ENCODE measurements at regions not wholly inside any gene's neighbourhood (a gene's known extent, or its start where the extent isn't known, plus 50 kb on each side); places are given as distances from the start of the nearest gene placed in this dataset.

- no peak for TF ChIP-seq POLR2A (IDR thresholded peaks at IDR 0.05; ENCODE audit: low read depth, low read length)
- TF ChIP-seq SPI1 (IDR thresholded peaks at IDR 0.05; ENCODE audit: low read depth, low read length): no peak
- no peak for TF ChIP-seq TAF1 (IDR thresholded peaks at IDR 0.05; ENCODE audit: low read depth, low read length)
- TF ChIP-seq POLR2AphosphoS5 (IDR thresholded peaks at IDR 0.05; ENCODE audit: low read depth, low read length): no peak
Measured at GRCh38 chr21:34192646-34193285, 119.4 kb downstream of the MRPS6 start.

All from GM12891 (cell line).